Activated CD4-positive, alpha-beta T cell treated with anti-CD3 and anti-CD28 coated beads for 4 hours (primary cell): ENCODE measurements at regions not wholly inside any gene's neighbourhood (a gene's known extent, or its start where the extent isn't known, plus 50 kb on each side); places are given as distances from the start of the nearest gene placed in this dataset.
"Not testable (repeated sequence)": the region's sequence is repeated elsewhere in the genome, so short reads cannot be mapped to it uniquely, and the experiment has no call there.

Source experiments
- DNase-seq, 2 donors: peaks; one replicate each; pipeline ENCODE4 v3.0.0-alpha.2; 2020

DNA sequence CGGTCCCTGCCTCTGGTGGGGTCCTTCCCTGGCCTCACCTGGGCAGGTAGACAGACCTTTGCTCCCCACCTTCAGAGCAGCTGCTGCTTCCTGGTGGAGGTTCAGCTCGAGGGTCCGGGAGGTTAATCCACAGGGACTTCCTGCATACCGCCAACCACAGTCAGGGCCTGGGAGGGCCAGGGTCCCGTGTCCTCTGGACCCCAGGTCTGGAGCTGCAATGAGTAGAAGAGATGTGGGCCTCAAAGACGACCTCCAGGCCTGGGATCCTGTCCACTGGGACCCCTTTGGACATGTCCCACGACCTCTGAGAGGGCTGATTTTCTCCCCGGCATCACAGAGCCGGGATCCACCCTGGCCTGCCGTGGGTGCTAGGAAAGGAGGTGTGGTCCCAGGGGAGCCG is 223.3 kb upstream of the TCERG1L start:
- no peak for DNase-seq

DNA sequence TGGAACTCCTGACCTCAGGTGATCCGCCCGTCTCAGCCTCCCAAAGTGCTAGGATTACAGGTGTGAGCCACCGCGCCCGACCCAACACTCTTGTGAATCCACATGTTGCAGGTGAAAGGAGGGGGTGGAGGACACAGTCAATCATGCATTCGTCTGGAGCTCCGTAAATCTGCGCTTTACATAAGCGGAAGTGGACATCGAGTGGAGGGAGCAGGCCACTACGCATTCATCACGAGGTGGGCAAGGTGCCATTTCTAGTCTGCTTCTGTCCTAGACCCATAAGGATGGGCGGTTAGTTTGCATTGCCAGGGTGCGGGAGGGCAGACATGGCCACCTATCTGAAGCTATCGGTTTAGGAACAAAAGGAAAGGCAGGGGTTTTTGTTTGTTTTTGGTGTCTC is 225.2 kb upstream of the TCERG1L start:
- no peak for DNase-seq

GRCh38 chr10:131537281-131537680 is 225.8 kb upstream of the TCERG1L start:
- DNase-seq = no peak

- DNase-seq = no peak
Measured at GRCh38 chr10:131544495-131544894, 233.0 kb upstream of the TCERG1L start.

DNA sequence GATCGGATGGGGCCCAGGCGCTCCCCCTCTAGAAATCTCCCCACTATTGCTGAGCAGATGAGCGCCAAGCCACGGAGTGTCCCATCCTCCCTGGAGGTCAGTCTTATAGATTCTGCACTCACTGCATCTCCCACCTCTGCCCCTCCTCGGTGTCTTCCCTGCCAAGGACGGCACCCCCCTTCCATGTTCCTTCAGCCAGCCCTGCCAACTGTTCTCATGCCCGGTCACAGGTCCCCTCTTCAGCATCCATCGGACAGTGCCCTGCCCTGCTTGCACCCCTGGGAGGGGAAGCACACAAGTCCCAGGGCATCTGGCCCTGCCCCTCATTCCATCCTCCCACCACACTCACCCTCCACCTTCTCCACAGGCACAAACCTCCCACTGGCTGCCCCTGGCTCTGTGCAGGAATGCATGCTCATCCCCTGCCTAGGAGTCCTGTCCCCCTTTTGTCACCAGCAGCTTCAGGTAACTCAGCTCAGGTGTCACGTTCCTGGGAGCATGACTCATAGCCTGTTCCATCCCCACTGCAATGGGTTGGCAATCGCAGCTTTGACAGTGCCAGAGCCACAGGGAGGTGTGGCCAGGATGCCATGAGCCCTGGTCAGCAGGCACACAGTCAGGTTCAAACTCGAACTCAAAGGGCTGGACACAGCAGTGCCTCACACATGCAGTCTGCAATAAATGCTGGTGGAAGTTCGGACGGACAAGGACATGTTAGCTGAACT is 234.7 kb upstream of the TCERG1L start:
- no peak for DNase-seq

DNA sequence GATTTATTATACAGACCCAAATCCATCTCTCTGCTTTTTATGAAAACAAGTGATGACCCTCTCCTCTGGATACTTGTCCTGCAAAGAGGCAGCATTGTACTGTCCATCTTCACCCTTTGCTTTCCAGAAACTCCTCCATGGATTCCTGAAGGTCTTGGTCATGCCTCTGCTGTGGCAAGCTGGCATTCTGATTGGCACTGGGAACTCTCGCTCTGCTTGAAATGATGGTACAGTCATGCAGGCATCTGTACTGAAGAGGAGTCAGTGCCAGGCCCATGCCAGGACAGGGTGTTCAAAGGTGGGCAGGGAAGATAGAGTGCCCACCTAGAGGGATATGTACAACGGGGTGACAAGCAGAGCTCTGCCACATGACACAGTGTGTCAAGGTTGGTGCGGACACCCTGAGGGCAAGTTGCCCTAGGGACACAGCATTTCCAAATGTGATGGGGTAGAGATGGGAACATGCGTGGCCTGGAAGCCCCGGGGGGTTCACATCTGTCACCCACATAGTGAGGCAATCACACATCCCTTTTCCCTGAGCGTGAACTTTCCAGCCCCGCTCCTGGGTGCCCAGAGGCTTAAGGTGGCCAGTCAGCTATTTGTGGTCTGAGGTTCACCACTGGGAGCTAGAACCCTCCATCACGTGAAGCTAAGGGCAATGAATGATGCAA is 235.7 kb upstream of the TCERG1L start:
- no peak for DNase-seq

GRCh38 chr10:131548176-131548575 is 236.7 kb upstream of the TCERG1L start:
- no peak for DNase-seq

DNA sequence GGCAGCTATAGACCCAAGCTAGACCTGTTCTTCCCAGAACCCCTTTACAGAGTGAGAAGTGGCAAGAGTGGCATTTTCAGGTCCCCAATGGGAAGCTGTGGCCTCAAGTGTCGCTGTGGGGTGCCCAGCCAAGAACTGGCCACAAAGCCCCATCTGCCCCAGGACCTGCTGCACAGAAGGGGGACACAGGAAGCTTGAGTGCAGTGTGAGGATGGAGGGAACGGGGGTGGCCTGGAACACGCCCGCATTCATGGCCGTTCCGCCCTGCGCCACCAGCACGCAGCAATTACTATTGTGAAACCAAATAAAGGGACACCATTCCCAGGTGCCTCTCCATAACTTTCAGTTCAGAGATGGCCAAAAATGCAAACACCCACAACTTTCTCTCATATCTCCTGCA is 237.6 kb upstream of the TCERG1L start:
- no peak for DNase-seq

DNA sequence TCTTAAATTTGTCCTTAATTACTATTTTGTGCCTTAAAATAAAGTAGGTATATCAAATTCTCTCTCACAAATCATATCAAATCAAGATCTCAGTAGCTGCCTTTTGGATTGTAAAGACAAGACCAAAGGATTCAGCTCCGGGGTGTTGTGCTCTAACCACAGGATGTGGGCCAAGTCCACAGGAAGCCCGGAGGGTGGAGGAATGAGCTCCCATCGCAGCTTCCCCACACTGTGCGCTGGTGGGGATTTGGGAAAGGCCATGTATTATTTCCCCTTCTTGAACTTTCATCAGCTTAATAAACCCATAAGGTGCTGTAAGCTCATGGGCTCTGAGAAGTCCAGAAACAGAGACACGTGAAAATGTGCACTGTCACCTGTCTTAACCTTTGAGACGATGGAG is 241.6 kb upstream of the TCERG1L start:
- no peak for DNase-seq

- DNase-seq = no peak
Measured at GRCh38 chr10:131553581-131553980, 242.1 kb upstream of the TCERG1L start.

DNA sequence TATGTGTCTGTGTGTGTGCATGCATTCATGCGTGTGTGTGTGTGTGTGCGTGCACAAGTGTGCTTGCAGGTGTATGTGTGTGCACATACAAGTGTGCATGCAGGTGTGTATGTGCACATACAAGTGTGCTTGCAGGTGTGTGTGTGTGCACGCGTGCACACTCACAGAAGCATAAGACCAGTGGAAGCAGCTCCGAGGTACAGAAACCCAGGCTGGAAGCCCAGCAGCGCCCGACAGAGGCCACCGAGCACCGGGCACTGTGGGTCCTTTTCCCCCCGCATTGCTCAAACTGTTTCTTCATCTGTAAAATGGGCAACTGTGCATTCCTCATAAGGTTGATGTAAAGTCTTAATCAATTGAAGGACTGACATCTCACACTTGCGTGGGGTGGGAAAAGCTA is 243.3 kb upstream of the TCERG1L start:
- DNase-seq = no peak

DNA sequence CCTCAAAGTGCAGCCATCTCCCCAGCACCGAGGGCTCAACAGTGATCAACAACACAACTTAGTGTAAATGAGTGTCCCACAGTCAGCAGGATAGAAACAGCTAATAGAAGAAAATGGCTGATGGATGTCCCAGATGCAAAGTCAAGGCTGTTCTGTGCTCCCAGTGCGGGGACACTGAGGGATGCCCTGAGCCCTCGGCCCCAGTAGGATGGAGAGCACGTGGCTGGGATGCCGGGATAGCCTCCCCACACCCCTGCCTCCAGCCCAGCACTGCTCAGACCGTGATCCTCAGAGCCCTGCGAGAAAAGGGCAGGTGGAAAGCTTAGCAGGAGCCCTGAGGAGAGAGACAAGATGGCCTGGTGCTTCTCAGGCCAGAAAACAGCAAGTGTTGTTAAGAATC is 243.9 kb upstream of the TCERG1L start:
- DNase-seq = no peak

DNA sequence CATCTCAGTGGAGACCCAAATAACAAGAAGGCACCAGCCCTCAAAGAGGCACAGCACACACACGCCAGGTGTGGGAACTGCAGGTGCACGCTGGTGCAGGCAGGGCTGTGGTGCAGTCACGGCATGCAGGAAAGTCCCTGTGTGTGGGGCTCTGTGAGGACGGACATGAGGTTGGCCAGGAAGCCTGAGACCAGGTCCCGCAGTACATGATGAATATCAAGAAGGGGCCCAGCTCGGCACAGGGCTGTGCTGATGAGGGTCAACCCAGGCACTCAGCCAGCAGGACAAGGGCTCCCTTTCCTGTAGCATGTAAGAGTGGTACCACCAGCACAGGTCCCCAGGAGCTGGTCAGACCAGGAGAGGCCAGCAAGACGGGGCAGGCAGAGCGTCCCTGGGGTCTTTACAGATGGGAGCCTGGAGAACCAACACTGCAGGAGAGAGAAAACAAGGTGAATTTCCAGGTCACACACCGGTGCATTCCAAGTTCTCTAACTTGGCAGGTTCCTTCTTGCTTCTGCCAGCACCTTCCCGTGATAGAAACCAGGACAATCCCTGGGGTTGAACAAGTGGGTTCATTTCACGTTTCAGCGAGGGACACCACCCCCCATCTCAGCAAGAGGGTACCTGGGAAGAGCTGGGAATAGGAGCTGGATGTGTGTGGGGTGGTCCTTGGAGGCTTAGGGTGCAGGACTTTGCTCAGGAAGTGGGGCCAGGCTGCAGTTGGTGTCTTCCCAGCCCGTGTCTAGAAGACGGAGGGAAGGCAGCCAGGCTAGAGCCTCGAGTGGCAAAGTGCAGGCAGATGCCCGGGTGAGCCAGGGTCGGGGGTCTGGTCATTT is 244.8 kb upstream of the TCERG1L start:
- DNase-seq = no peak

- DNase-seq = no peak
Measured at GRCh38 chr10:131556897-131557495, 245.5 kb upstream of the TCERG1L start.

DNA sequence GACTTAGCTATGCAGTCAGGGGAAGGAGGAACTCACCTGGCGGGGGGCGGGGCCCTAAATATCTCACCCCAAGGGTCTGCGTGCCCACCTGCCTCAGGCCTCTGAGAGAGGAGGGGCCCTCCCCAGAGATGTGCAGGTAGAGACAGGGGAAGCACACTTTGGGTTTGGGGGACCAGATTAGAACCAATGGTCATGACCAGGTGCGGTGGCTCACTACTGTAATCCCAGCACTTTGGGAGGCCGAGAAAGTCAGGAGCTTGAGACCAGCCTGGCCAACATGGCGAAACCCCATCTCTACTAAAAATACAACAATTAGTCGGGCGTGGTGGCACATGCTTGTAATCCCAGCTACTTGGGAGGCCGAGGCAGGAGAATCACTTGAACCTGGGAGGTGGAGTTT is 246.4 kb upstream of the TCERG1L start:
- not testable (repeated sequence) for DNase-seq

DNA sequence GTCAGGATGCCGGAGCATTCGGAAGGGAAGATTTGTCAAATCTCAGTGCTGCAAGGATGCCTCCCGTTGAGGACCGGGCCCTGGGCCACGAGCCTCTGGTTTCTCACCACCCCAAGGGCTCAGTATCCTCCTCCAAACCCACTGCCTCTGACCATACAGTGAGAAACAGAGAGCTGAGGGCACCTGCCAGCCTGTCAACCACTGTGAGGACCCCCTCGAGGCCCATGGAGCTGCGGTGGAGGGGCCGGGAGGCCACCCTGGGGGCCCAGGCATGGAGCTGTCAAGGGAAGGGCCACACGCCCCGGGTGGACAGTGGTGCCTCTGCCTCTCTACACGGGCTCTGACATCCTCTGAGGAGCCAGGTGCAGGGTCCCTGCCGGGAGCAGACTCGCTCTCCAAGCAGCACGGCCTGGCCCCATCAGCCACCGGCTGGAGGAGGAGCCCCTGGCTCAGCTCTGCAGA is 248.0 kb upstream of the TCERG1L start:
- DNase-seq = no peak

- DNase-seq = no peak
Measured at GRCh38 chr10:131560166-131560565, 248.6 kb upstream of the TCERG1L start.

GRCh38 chr10:131560706-131561355 is 249.3 kb upstream of the TCERG1L start:
- DNase-seq = no peak

GRCh38 chr10:131561897-131562296 is 250.4 kb upstream of the TCERG1L start:
- no peak for DNase-seq

GRCh38 chr10:131563411-131563810 is 251.9 kb upstream of the TCERG1L start:
- DNase-seq = no peak

GRCh38 chr10:131567279-131568162 is 256.0 kb upstream of the TCERG1L start:
- no peak for DNase-seq

DNA sequence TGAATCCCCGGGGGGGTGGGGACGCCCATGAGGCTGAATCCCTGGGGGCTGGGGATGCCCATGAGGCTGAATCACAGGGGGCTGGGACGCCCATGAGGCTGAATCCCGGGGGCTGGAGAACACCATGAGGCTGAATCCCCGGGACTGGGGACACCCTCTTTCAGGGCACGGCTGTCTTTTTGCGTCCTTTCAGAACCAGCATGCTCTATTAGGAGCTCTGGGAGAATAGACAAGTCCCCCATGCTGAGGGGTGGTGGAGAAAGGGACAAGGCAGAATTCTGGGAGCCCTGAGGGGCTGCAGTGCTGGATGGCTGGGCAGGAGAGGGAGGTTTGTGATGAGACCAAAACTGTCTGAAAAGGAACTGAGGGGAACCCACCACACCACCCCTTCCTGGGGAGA is 257.3 kb upstream of the TCERG1L start:
- DNase-seq = no peak
